H9 (cell line): ENCODE measurements at regions not wholly inside any gene's neighbourhood (a gene's known extent, or its start where the extent isn't known, plus 50 kb on each side); places are given as distances from the start of the nearest gene placed in this dataset.

ENCODE experiments used
- DNase-seq: peaks from one replicate; pipeline ENCODE4 v3.0.0-alpha.2; 2017
- H2AFZ ChIP-seq: one replicate; pipeline ENCODE4 v1.6.1; 2013; ENCODE audit warnings: mild to moderate bottlenecking, low read length, control low read depth, moderate library complexity
- H2AK5ac ChIP-seq: 2 replicates; pipeline ENCODE4 v1.6.1; 2013; ENCODE audit warnings: low read length, control low read depth, mixed read lengths; ENCODE audit not compliant: insufficient read length
- H2BK120ac ChIP-seq: one replicate; pipeline ENCODE4 v1.6.1; 2013; ENCODE audit warnings: low read depth, mild to moderate bottlenecking, low read length, control low read depth, inconsistent platforms; ENCODE audit not compliant: poor library complexity, severe bottlenecking
- H2BK12ac ChIP-seq: 2 replicates; pipeline ENCODE4 v1.6.1; 2013; ENCODE audit warnings: low read length, control low read depth, mixed read lengths, low read depth; ENCODE audit not compliant: insufficient read length
- H2BK15ac ChIP-seq: 2 replicates; pipeline ENCODE4 v1.6.1; 2013; ENCODE audit warnings: low read depth, low read length, control low read depth
- H2BK20ac ChIP-seq: one replicate; pipeline ENCODE4 v1.6.1; 2013; ENCODE audit warnings: low read depth, mild to moderate bottlenecking, low read length, control low read depth, inconsistent platforms; ENCODE audit not compliant: poor library complexity, severe bottlenecking
- H2BK5ac ChIP-seq: 2 replicates; pipeline ENCODE4 v1.6.1; 2013; ENCODE audit warnings: low read length, control low read depth, mixed read lengths; ENCODE audit not compliant: insufficient read length
- H3K14ac ChIP-seq: 2 replicates; pipeline ENCODE4 v1.6.1; 2013; ENCODE audit warnings: low read length, control low read depth; ENCODE audit not compliant: insufficient read depth
- H3K18ac ChIP-seq: 2 replicates; pipeline ENCODE4 v1.6.1; 2013; ENCODE audit warnings: low read depth, mild to moderate bottlenecking, mixed read lengths, low read length, control low read depth; ENCODE audit not compliant: insufficient read length
- H3K23ac ChIP-seq: 2 replicates; pipeline ENCODE4 v1.6.1; 2013; ENCODE audit warnings: low read length, control low read depth, mixed read lengths, low read depth; ENCODE audit not compliant: insufficient read length
- H3K23me2 ChIP-seq: 2 replicates; pipeline ENCODE4 v1.6.1; 2013; ENCODE audit warnings: low read depth, mild to moderate bottlenecking, mixed read lengths, low read length, control low read depth; ENCODE audit not compliant: insufficient read length, poor library complexity, severe bottlenecking
- H3K27ac ChIP-seq: 2 replicates; pipeline ENCODE4 v1.5.1; 2013; ENCODE audit warnings: low read length, control low read depth, mixed read lengths, low read depth; ENCODE audit not compliant: insufficient read length
- H3K27me3 ChIP-seq: 2 replicates; pipeline ENCODE4 v1.6.1; 2013; ENCODE audit warnings: low read length, control low read depth, inconsistent platforms; ENCODE audit not compliant: insufficient read depth
- H3K4ac ChIP-seq: 2 replicates; pipeline ENCODE4 v1.6.1; 2013; ENCODE audit warnings: low read depth, mild to moderate bottlenecking, control low read depth, inconsistent platforms, low read length, moderate library complexity
- H3K4me1 ChIP-seq: 2 replicates; pipeline ENCODE4 v1.6.1; 2013; ENCODE audit warnings: low read length, control low read depth, inconsistent platforms; ENCODE audit not compliant: insufficient read depth
- H3K4me2 ChIP-seq: 2 replicates; pipeline ENCODE4 v1.6.1; 2013; ENCODE audit warnings: low read length, control low read depth, mixed read lengths; ENCODE audit not compliant: insufficient read length, insufficient read depth
- H3K56ac ChIP-seq: 2 replicates; pipeline ENCODE4 v1.6.1; 2013; ENCODE audit warnings: low read depth, mild to moderate bottlenecking, mixed read lengths, low read length, control low read depth; ENCODE audit not compliant: insufficient read length
- H3K79me1 ChIP-seq: 2 replicates; pipeline ENCODE4 v1.6.1; 2013; ENCODE audit warnings: low read depth, mild to moderate bottlenecking, moderate library complexity, low read length, control low read depth, inconsistent platforms; ENCODE audit not compliant: insufficient read depth, poor library complexity, severe bottlenecking
- H3K79me2 ChIP-seq: 2 replicates; pipeline ENCODE4 v1.6.1; 2013; ENCODE audit warnings: low read length, control low read depth, inconsistent platforms; ENCODE audit not compliant: insufficient read depth
- H3K9ac ChIP-seq: 2 replicates; pipeline ENCODE4 v1.6.1; 2013; ENCODE audit warnings: low read length, control low read depth, mixed read lengths; ENCODE audit not compliant: insufficient read length; ENCODE audit errors: extremely low read depth
- H3K9me3 ChIP-seq: one replicate; pipeline ENCODE4 v1.6.1; 2013; ENCODE audit warnings: low read depth, low read length, inconsistent platforms; ENCODE audit not compliant: control insufficient read depth
- H3T11ph ChIP-seq: one replicate; pipeline ENCODE4 v1.6.1; 2013; ENCODE audit warnings: mild to moderate bottlenecking, low read length, control low read depth, inconsistent platforms
- H4K20me1 ChIP-seq: one replicate; pipeline ENCODE4 v1.6.1; 2013; ENCODE audit not compliant: control insufficient read depth, insufficient read length, insufficient read depth
- H4K5ac ChIP-seq: 2 replicates; pipeline ENCODE4 v1.6.1; 2013; ENCODE audit warnings: low read depth, mild to moderate bottlenecking, mixed read lengths, low read length, control low read depth; ENCODE audit not compliant: insufficient read length
- H4K8ac ChIP-seq: replicated peaks from 2 replicates; pipeline ENCODE4 v1.6.1; 2013; ENCODE audit warnings: low read length, control low read depth, mixed read lengths, low read depth; ENCODE audit not compliant: insufficient read length
- H4K91ac ChIP-seq: 2 replicates; pipeline ENCODE4 v1.6.1; 2013; ENCODE audit warnings: low read depth, mild to moderate bottlenecking, moderate library complexity, mixed read lengths, low read length, control low read depth; ENCODE audit not compliant: insufficient read length
- H3K27ac Mint-ChIP-seq, 3 experiments: 2 replicates in 2 of 3; 3 replicates in 1 of 3; pipeline ENCODE4 v1.8.0; 2020 to 2021; ENCODE audit warnings: mixed read lengths in 3 of 3, mild to moderate bottlenecking in 1 of 3, moderate library complexity in 1 of 3
- H3K27me3 Mint-ChIP-seq: 2 replicates; pipeline ENCODE4 v1.8.0; 2021; ENCODE audit warnings: low read depth, mild to moderate bottlenecking, moderate library complexity, mixed read lengths
- H3K36me3 Mint-ChIP-seq, 3 experiments: 2 replicates in 2 of 3; 3 replicates in 1 of 3; pipeline ENCODE4 v1.8.0; 2020 to 2021; ENCODE audit warnings: low read depth in 3 of 3, mixed read lengths in 3 of 3; ENCODE audit not compliant: insufficient read depth in 1 of 3
- H3K4me1 Mint-ChIP-seq, 2 experiments: 2 replicates each; pipeline ENCODE4 v1.8.0; 2020; ENCODE audit warnings: mixed read lengths in 2 of 2
- H3K4me3 Mint-ChIP-seq, 2 experiments: 2 replicates in 1 of 2; 3 replicates in 1 of 2; pipeline ENCODE4 v1.8.0; 2020 to 2021; ENCODE audit warnings: mild to moderate bottlenecking in 2 of 2, mixed read lengths in 2 of 2, moderate library complexity in 1 of 2
- H3K9me3 Mint-ChIP-seq, 2 experiments: 2 replicates in 1 of 2; 3 replicates in 1 of 2; pipeline ENCODE4 v1.8.0; 2020; ENCODE audit warnings: mild to moderate bottlenecking in 2 of 2, mixed read lengths in 2 of 2, moderate library complexity in 1 of 2
- WGBS: extraction: QIAGEN DNeasy Blood & Tissue Kit; methylation state at CpG from one replicate; pipeline ENCODE4 v1.1.7; 2013; ENCODE audit warnings: missing lambda C conversion rate, low lambda C conversion rate, mixed read lengths; ENCODE audit not compliant: insufficient read length; ENCODE audit errors: extremely low coverage; 5-methylcytosine and 5-hydroxymethylcytosine counted together
- TF ChIP-seq, protein P1 (sequence below): fragments of 200-600 bp; sonication (generic); conservative IDR thresholded peaks from 3 replicates; pipeline ENCODE4 v1.8.0; 2021; ENCODE audit warnings: antibody characterized with exemption, mild to moderate bottlenecking

DNA sequence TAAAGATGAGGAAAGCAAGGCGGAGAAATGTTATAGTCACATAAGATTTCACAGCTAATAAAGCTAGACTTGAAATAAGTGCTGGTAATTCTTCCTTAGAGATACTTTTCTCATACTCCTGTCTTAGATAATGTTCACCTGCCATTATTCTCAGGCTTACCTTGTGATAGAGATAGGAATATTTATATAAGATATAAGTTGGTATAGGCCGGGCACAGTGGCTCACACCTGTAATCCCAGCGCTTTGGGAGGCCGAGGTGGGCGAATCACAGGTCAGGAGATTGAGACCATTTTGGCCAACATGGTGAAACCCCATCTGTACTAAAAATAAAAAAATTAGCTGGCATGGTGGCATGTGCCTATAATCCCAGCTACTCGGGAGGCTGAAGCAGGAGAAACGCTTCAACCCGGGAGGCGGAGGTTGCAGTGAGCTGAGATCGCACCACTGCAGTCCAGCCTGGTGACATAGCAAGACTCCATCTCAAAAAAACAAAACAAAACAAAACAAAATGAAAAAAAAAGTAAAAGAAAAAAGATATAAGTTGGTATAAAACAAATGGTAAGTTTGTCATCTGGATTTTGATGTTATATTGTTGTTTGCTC lies 1918.4 kb downstream of the MAT2B start:
- H3K36me3 Mint-ChIP-seq: no peaks in the 10 kb centered on the region
- no peak overlapping the region for H3T11ph ChIP-seq

More for the DNA sequence above, 1918.4 kb downstream of the MAT2B start:
- no CpG with 5 or more reads among the region's 10 CpGs for WGBS
- Histone ChIP-seq H3K4me2 (no peak overlapping the region), H2BK12ac (no peak overlapping the region), H3K79me1 (no peaks in the 10 kb centered on the region), H2BK20ac (no peak overlapping the region), H3K9me3 (no peaks in the 10 kb centered on the region), H3K18ac (no peak overlapping the region), H3K27ac (no peak overlapping the region), H3K23me2 (no peaks in the 10 kb centered on the region), H2BK15ac (no peak overlapping the region), H3K23ac (no peak overlapping the region), H4K5ac (no peak overlapping the region), H3K4me1 (no peaks in the 10 kb centered on the region), H2AFZ (no peak overlapping the region), H2BK120ac (no peak overlapping the region), H3K27me3 (no peaks in the 10 kb centered on the region), H4K20me1 (no peaks in the 10 kb centered on the region), H2AK5ac (no peak overlapping the region), H3K56ac (no peak overlapping the region), H2BK5ac (no peak overlapping the region), H3K9ac (no peak overlapping the region), H3K4ac (no peak overlapping the region), H3K79me2 (no peaks in the 10 kb centered on the region), H4K8ac (no peak overlapping the region), H3K14ac (no peak overlapping the region), H4K91ac (no peak overlapping the region)
- Mint-ChIP-seq H3K4me1 (peaks cover 0 to 5% of the 10 kb centered on the region in 2 experiments; a peak in 1 of 4 replicates), H3K27me3 (no peaks in the 10 kb centered on the region), H3K9me3 (peaks cover under 1% of the 10 kb centered on the region in 2 experiments; a peak in 2 of 5 replicates), H3K27ac (no peak overlapping the region), H3K4me3 (no peak overlapping the region)
- no peak for DNase-seq
- TF ChIP-seq, protein P1, sequence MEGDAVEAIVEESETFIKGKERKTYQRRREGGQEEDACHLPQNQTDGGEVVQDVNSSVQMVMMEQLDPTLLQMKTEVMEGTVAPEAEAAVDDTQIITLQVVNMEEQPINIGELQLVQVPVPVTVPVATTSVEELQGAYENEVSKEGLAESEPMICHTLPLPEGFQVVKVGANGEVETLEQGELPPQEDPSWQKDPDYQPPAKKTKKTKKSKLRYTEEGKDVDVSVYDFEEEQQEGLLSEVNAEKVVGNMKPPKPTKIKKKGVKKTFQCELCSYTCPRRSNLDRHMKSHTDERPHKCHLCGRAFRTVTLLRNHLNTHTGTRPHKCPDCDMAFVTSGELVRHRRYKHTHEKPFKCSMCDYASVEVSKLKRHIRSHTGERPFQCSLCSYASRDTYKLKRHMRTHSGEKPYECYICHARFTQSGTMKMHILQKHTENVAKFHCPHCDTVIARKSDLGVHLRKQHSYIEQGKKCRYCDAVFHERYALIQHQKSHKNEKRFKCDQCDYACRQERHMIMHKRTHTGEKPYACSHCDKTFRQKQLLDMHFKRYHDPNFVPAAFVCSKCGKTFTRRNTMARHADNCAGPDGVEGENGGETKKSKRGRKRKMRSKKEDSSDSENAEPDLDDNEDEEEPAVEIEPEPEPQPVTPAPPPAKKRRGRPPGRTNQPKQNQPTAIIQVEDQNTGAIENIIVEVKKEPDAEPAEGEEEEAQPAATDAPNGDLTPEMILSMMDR: no peak
